ENCODE measurements at regions not wholly inside any gene's neighbourhood (a gene's known extent, or its start where the extent isn't known, plus 50 kb on each side); places are given as distances from the start of the nearest gene placed in this dataset.

- WGBS, result 45% methylated on average over 9 of the region's 9 CpGs
- Histone ChIP-seq H3K4me3 (no peak overlapping the region), H3K27ac (replicated peaks in 1 of 4) (no peak overlapping the region), H3K27me3 (no peaks in the 10 kb centered on the region), H3K36me3 (no peaks in the 10 kb centered on the region), H3K4me1 (no peaks in the 10 kb centered on the region), H3K9me3 (peaks cover 0 to 12% (median 2%) of the 10 kb centered on the region in 4 donors)
- intact Hi-C loops (cut with DNase I), result no loop called here
- DNase-seq (ENCODE audit: extremely low spot score), result no peak
- TF ChIP-seq POLR2AphosphoS5 (IDR thresholded peaks at IDR 0.05) (no peak), EP300 (IDR thresholded peaks at IDR 0.05) (no peak), POLR2A (IDR thresholded peaks at IDR 0.05; ENCODE audit: low read depth) (no peak), CTCF (IDR thresholded peaks at IDR 0.05) (no peak)
These were observed 55.6 kb upstream of the SPTLC1 start for GRCh38 chr9:92170848-92171247.

- no peak for DNase-seq (ENCODE audit: extremely low spot score)
- WGBS, result 65% methylated on average over 2 of the region's 2 CpGs
- no peaks in the 10 kb centered on the region for H3K27me3 ChIP-seq
- no peak overlapping the region for H3K27ac ChIP-seq (replicated peaks in 1 of 4)
- H3K4me3 ChIP-seq, result no peak overlapping the region
- H3K36me3 ChIP-seq, result no peaks in the 10 kb centered on the region
- TF ChIP-seq EP300 (IDR thresholded peaks at IDR 0.05) (no peak), POLR2AphosphoS5 (IDR thresholded peaks at IDR 0.05) (no peak), POLR2A (IDR thresholded peaks at IDR 0.05; ENCODE audit: low read depth) (no peak)
- no peaks in the 10 kb centered on the region for H3K4me1 ChIP-seq
- intact Hi-C loops (cut with DNase I), result no loop called here
- peaks cover 0 to 3% (median 0%) of the 10 kb centered on the region in 4 donors for H3K9me3 ChIP-seq
These were observed 50.3 kb upstream of the SPTLC1 start for GRCh38 chr9:92165484-92165883.

Measured in esophagus muscularis mucosa (tissue), 4 donors.